ENCODE measurements at regions not wholly inside any gene's neighbourhood (a gene's known extent, or its start where the extent isn't known, plus 50 kb on each side); places are given as distances from the start of the nearest gene placed in this dataset.
"Not testable (repeated sequence)": the region's sequence is repeated elsewhere in the genome, so short reads cannot be mapped to it uniquely, and the experiment has no call there.

- Mint-ChIP-seq H3K27me3 (ENCODE audit: low read depth) (no peaks in the 10 kb centered on the region), H3K36me3 (no peaks in the 10 kb centered on the region), H3K4me1 (no peaks in the 10 kb centered on the region), H3K4me3 (no peak overlapping the region), H3K27ac (no peak overlapping the region), H3K9me3 (peaks cover 12% of the 10 kb centered on the region)
- no peak for DNase-seq (ENCODE audit: low spot score in 2 of 2, unreplicated experiment in 2 of 2)
- TF ChIP-seq, protein P1, sequence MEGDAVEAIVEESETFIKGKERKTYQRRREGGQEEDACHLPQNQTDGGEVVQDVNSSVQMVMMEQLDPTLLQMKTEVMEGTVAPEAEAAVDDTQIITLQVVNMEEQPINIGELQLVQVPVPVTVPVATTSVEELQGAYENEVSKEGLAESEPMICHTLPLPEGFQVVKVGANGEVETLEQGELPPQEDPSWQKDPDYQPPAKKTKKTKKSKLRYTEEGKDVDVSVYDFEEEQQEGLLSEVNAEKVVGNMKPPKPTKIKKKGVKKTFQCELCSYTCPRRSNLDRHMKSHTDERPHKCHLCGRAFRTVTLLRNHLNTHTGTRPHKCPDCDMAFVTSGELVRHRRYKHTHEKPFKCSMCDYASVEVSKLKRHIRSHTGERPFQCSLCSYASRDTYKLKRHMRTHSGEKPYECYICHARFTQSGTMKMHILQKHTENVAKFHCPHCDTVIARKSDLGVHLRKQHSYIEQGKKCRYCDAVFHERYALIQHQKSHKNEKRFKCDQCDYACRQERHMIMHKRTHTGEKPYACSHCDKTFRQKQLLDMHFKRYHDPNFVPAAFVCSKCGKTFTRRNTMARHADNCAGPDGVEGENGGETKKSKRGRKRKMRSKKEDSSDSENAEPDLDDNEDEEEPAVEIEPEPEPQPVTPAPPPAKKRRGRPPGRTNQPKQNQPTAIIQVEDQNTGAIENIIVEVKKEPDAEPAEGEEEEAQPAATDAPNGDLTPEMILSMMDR (IDR thresholded peaks at IDR 0.05; ENCODE audit: unreplicated experiment): no peak
Measured at GRCh38 chr2:66192888-66193287, 242.0 kb upstream of the MEIS1 start.

DNA sequence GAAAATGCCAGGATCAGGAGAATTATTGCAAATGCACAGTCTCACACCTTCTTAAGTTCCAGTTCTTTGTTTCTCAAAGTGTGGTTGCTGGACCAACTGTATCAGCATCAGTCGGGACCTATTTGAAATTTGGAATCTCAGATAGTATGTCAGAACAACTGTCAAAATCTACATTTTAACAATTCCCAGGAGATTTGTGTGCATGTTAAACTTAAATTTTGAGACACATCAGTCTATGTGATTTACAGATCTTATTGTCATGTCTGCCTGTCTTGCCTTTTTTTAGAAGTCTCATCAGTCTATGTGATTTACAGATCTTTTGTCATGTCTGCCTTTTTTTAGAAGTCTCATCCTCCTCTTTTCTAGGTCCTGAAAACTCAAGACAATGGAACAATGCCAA, 243.6 kb upstream of the MEIS1 start:
- DNase-seq (ENCODE audit: low spot score in 2 of 2, unreplicated experiment in 2 of 2): no peak
- Mint-ChIP-seq H3K9me3 (peaks cover 8% of the 10 kb centered on the region), H3K4me1 (no peaks in the 10 kb centered on the region), H3K27me3 (ENCODE audit: low read depth) (no peaks in the 10 kb centered on the region), H3K4me3 (no peak overlapping the region), H3K27ac (no peak overlapping the region), H3K36me3 (no peaks in the 10 kb centered on the region)
- TF ChIP-seq, protein P1 (IDR thresholded peaks at IDR 0.05; ENCODE audit: unreplicated experiment): no peak

- Mint-ChIP-seq H3K27me3 (ENCODE audit: low read depth) (no peaks in the 10 kb centered on the region), H3K36me3 (no peaks in the 10 kb centered on the region), H3K4me1 (peaks cover 6% of the 10 kb centered on the region), H3K9me3 (peaks cover 8% of the 10 kb centered on the region), H3K4me3 (no peak overlapping the region), H3K27ac (no peak overlapping the region)
- TF ChIP-seq, protein P1 (IDR thresholded peaks at IDR 0.05; ENCODE audit: unreplicated experiment): no peak
- no peak for DNase-seq (ENCODE audit: low spot score in 2 of 2, unreplicated experiment in 2 of 2)
Measured at GRCh38 chr2:66189553-66189952, 245.4 kb upstream of the MEIS1 start.

DNA sequence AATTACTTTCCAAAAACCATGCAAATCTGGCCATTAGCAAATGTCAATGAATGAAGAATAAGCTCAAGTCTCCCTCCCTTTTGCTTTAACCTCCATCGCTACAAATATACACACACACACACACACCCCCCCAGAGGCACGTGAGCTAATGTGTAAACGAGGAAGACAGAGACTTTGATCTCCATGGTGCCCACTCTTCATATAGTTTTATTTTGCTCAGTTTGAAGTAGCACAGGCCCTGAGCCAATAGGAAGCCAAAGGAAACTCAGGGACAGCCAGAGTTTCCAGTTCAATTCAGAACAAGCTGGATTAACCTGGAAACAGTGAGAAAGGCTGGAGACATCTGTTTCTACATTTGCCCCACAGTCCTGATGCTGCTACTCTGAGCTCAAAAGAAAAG, 248.4 kb upstream of the MEIS1 start:
- Mint-ChIP-seq H3K27me3 (ENCODE audit: low read depth) (no peaks in the 10 kb centered on the region), H3K9me3 (peaks cover 8% of the 10 kb centered on the region)

DNA sequence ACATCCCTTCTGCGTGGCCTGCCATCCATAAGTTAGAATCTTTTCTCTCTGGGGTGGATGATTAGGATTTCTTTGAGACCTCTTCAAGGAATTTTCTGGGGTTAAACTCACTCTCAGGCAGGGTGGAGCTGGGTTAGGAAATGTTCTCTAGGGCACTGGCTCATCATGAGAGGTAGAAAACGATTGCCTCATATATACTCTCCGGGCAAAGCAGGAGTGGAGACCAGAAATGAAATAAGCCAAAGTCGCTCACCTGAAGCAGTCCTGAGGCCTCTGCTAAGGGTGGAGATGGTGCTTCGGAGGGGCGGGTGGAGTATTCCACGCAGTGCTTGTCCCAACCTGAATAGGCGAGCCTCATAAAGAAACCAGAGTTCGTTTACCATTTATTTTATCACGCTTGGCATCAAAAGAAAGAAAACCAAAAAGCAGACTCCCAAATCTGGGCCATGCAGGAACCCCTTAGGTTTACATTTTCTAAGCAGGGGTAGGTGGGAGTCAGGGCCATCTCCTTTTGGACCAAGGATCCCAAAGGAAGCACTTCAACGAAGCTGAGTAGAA, 249.3 kb upstream of the MEIS1 start:
- peaks cover 6% of the 10 kb centered on the region for H3K4me1 Mint-ChIP-seq
- TF ChIP-seq, protein P1 (IDR thresholded peaks at IDR 0.05; ENCODE audit: unreplicated experiment): no peak
- H3K9me3 Mint-ChIP-seq: peaks cover 8% of the 10 kb centered on the region
- no peak overlapping the region for H3K27ac Mint-ChIP-seq
- no peak for DNase-seq (ENCODE audit: low spot score in 2 of 2, unreplicated experiment in 2 of 2)
- H3K27me3 Mint-ChIP-seq (ENCODE audit: low read depth): no peaks in the 10 kb centered on the region
- H3K36me3 Mint-ChIP-seq: no peaks in the 10 kb centered on the region
- no peak overlapping the region for H3K4me3 Mint-ChIP-seq

More for the DNA sequence above, 248.4 kb upstream of the MEIS1 start:
- peaks cover 6% of the 10 kb centered on the region for H3K4me1 Mint-ChIP-seq
- no peak for DNase-seq (ENCODE audit: low spot score in 2 of 2, unreplicated experiment in 2 of 2)
- H3K27ac Mint-ChIP-seq: no peak overlapping the region
- no peaks in the 10 kb centered on the region for H3K36me3 Mint-ChIP-seq
- TF ChIP-seq, protein P1 (IDR thresholded peaks at IDR 0.05; ENCODE audit: unreplicated experiment): no peak
- no peak overlapping the region for H3K4me3 Mint-ChIP-seq

DNA sequence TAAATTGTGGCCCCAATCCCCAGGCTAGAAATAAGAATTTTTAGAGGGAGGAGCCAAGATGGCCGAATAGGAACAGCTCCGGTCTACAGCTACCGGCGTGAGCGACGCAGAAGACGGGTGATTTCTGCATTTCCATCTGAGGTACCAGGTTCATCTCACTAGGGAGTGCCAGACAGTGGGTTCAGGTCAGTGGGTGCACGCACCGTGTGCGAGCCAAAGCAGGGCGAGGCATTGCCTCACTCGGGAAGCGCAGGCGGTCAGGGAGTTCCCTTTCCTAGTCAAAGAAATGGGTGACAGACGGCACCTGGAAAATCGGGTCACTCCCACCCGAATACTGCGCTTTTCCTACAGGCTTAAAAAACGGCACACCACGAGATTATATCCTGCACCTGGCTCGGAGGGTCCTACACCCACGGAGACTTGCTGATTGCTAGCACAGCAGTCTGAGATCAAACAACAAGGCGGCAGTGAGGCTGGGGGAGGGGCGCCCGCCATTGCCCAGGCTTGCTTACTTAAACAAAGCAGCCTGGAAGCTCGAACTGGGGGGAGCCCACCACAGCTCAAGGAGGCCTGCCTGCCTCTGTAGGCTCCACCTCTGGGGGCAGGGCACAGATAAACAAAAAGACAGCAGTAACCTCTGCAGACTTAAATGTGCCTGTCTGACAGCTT, 257.7 kb upstream of the MEIS1 start:
- not testable (repeated sequence) for H3K27me3 Mint-ChIP-seq (ENCODE audit: low read depth); H3K27ac Mint-ChIP-seq; H3K4me3 Mint-ChIP-seq; H3K36me3 Mint-ChIP-seq; DNase-seq (ENCODE audit: low spot score in 2 of 2, unreplicated experiment in 2 of 2)
- peaks cover 14% of the 10 kb centered on the region for H3K9me3 Mint-ChIP-seq
- H3K4me1 Mint-ChIP-seq: peaks cover 16% of the 10 kb centered on the region

Measured in mesothelial cell of epicardium (in vitro differentiated cells).